GM19397 (cell line): ENCODE measurements at regions not wholly inside any gene's neighbourhood (a gene's known extent, or its start where the extent isn't known, plus 50 kb on each side); places are given as distances from the start of the nearest gene placed in this dataset.
A peak's percentile ranks its signal among the peaks of the same experiment; 100 is the strongest.
"Not testable (repeated sequence)": the region's sequence is repeated elsewhere in the genome, so short reads cannot be mapped to it uniquely, and the experiment has no call there.

Source experiments
- ATAC-seq: cut with Tn5 transposase; IDR thresholded peaks from one replicate; pipeline ENCODE4 v1.9.1; 2021; ENCODE audit warnings: mild to moderate bottlenecking, moderate library complexity; ENCODE audit not compliant: unreplicated experiment

DNA sequence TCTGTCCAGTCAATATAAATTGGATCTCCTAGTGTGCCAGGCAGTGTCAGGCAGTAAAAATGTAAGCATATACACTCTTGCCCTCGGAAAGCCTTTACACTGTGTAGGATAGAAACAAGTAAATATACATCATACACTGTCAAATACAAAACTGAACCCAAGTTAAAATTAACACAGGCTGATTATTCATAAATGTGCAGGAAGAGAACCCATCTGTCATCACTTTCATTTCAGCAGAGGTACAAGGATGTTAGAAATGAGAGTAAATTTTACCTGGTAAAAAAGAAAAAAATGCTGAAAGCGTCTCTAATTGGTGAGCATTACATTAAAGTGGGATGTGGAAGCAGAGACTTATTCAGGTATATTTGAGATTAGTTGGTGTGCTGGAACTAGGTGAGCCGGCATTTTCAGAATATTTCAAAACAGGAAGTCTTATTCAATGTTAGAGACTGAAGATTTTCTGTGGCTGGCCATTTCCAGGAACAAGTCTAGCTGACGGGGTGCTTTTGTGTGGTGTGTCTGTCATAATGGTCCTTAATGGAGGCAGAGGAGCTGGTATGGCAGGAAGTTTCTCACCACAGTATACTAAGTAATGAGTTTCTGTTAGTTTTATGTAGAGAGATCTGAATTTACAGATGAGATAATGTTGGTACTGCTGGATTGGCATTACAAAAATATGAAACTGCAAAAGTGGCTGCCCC is 192.6 kb downstream of the CASP12 start:
- peak; percentile 99 for ATAC-seq

DNA sequence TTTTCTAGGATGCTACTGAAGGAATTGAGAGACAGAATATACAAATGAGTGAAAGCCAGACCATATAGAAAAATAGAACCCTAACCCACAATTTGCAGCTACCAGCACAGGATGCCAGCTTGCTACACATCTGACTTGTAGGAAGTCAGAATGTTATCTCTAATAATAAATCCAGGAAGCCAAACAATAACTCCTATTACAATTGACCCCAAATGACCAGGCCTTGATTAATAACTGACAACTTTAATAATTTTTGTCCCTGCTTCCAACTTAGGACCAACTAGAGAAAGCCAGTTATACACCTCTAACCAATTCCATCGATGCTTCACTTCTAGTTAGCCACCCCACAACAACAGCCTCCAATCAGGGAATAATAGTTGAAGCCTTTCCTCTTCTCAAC is 193.4 kb downstream of the CASP12 start:
- ATAC-seq: no peak

DNA sequence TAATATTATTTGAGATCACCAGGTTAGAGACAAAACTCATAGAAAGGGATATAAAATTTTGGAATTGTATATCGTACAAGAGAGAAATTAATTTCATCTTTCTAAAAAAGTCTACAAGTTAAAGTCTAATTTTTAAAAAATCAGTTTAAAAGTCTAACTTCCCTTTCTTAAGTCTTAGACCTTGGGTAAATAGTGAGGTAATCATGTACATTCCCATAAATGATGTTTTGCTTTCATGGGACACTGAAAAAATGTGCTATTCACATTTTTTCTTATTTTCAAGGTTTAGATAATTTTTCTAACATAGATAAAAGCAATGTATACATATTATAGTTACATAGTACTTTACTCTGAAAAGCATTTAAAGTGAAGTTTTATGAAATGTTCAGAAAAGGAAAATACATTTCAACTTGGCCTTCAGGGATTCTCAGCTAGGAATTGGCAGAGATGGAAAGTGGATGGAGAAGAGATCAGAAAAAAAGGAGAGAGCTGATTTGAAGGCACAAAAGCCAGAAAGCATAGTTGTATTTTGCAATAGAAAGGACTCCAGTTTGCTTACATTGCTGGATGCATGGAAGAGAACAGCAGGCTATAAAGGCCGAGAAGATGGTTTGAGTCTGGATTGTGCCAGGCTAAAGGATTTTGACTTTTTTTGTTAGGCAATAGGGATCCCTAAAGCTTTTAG is 194.0 kb downstream of the CASP12 start:
- no peak for ATAC-seq

DNA sequence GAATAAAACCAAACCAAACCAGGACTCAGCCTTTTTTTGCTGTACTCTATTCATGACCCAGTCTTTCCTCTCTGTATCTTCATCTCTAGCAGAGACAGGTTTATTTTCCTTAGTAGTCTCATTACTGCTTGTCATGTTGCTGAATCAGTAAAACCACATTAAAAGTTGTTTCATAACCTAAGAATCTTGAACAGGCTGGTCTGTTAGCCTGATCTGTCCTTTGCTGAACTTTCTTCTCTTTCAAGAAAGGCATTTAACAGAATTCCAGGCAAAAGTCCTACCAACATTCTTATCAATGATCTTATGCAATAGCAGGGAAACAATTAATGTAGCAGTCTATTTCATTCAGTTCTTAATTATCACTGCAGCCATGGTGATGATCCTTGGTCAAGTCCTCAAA is 197.7 kb downstream of the CASP12 start:
- ATAC-seq: no peak

DNA sequence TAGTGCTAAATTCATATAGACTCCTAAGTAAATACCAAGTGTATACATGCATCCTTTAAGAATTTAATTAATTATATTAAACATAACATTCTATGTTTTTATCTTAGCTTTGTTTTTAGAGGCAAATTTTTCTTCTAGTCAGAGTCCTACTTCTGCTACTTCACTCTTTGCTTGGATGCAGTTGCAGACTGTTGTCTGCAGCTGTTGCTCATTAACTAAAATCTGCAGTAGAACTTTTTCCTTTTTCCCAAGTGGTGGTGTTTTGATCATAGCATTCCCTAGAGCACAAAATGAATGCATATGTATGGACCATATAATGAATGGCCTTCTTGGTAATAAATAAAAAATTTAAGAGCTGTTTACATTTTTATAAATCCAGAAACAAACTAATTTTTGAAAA is 198.3 kb downstream of the CASP12 start:
- ATAC-seq: no peak

- no peak for ATAC-seq
These were observed 203.2 kb downstream of the CASP12 start for GRCh38 chr11:104695065-104695463.

DNA sequence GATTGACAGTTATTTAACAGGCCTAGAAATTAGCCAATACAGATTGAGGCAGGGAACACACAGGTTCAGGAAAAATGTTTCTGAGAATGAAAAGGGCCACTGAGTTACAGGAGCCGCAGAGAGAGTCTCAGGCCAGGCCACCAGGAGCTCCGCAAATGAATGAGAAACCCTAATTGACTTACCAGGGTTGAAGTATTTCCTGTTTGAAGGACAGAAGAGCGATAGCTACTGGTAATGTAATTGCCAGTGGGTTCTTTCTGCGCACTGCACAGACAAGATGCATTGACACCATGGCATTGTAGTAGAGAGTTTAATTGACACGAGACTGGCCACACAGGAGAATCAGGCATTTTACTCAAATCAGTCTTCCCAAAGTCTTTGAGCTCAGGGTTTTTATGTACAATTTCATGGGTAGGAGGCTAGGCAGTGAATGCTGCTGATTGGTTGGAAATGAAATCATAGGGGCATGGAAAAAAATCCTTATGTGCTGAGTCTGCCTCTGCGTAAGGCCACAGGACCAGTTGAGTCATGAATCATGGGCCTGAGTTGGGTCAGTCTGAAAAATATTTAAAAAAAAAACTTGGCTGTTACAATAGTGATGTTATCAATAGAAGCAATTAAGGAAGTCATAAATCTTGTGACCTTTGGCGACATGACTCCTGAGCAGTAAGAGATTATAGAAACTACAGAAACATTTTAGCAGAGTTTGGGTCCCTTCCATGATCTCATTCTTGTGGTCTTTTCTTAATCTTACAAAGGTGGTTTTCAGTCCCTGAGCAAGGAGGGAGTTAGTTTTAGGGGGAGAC is 203.8 kb downstream of the CASP12 start:
- ATAC-seq: no peak

DNA sequence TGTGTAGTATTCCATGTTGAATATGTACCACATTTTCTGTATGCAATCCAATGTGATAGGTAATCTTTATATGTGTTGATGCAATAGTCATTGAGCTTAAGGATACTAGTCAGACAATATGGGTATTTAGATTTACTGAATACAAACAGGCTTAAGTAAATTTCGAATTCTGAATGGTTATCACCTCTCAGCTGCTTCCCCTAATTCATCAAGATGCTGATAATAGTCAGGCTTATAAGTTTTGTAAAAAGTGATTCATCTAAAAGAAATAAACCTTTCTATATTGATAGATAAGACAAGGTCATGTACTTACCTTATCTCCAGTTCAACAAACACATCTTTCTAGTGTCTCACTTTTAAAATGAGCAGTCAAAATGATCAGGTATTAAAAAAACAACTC is 205.5 kb downstream of the CASP12 start:
- ATAC-seq: no peak

DNA sequence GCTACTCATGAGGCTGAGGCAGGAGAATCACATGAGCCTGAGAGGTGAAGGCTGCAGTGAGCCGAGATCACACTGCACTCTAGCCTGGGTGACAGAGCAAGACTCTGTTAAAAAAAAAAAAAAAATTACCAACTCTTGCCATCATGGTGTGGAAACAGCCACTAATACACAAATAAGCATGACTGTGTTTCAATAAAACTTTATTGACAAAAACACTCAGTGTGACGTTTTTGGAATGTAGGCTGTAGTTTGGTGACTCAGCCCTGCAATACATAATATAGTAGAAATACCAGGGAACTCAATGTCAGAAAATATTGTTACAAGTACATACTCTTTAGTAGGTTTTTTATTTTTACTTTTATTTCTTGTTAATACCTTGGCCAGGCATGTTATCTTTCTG is 207.1 kb downstream of the CASP12 start:
- no peak for ATAC-seq

DNA sequence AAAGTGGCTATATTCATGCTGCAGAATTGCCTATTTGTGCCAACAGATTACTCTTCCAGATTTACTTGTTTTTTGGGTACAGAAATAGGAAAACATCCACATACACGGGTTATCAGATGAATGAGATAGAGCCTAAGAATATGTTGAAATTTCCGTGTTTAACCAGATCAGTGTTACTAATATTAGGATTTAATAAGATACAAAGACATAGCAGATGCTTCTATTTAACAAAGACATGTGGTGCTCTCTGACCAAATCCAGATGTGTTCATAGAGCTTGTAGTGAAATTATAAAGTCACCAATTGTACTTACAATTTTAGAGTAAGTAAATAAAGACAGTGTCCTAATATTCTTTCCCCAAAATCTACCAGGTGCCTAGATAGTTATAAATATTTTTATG is 208.0 kb downstream of the CASP12 start:
- no peak for ATAC-seq

- ATAC-seq: no peak
These were observed 209.5 kb downstream of the CASP12 start for GRCh38 chr11:104688731-104689130.

DNA sequence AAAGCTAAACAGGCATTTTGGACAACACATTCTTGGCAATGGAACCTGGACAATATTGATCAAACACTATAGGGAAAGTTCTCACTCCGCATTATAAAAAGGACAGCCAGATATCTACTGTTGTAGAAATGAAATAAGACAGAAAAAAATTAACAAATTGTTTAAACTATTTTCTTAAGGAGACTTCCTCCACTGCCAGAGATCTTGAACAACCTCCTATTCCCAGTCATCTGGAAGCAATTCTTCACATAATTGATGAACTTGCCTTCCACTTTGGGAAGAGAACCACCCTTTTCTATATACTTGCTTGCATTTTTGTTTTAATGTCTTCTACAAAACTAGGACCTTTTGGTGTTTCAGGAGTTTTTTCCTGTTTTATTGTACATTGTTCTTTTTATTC is 216.1 kb downstream of the CASP12 start:
- no peak for ATAC-seq

DNA sequence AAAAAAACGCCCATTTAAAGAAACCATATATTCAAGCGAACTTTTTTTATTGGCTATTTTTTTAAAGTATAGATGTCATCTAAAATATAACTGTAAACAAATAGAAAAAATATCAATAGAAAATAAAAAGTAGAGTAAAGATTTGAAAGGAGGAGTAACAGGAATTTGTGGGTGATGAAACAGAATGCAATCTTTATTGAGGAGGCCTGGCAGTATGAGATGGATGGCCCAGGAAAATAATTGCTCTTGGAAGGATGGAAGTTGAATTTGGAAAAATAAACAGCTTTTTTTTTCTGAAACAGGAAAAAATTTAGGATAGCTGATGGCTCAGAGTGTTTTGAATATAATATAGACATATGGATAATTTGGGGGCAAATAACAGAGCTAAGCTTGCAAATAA is 219.0 kb downstream of the CASP12 start:
- no peak for ATAC-seq

- ATAC-seq: no peak
These were observed 219.9 kb downstream of the CASP12 start for GRCh38 chr11:104678408-104678807.

DNA sequence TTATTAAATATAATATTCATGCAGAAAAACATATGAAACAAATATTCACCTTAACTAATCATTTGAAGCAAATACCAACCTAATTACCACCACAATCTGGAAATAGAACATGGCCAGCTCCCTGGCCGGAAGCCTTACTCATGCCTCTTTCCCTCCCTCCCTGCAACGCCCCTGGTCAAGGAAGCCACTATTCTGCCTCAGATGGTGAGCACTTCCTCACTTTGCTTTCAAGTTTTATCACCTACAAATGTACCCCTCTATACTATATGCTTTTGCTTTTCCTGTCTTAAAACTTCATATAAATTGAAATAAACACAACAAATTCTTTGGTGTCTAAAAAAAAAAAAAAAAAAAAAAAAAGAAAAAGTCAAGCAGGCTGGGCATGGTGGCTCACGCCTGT is 221.2 kb downstream of the CASP12 start:
- ATAC-seq: not testable (repeated sequence)

DNA sequence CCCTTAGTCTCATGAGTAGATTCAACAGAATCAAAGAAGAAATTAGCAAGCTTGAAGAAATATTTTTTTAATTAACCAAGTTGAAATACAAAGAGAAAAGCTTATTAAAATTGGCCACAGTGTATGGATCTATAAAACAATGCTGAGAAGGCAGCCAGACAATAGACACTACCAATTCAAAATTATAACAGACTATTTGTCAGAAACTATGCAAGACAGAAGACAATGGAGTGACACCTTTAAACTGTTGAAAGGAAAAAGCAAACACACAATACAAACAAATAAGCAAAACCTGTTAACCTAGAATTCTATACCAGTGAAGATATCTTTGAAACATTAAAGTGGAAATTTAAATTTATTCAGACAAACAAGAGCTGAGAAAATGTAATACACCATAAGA is 225.4 kb downstream of the CASP12 start:
- no peak for ATAC-seq

DNA sequence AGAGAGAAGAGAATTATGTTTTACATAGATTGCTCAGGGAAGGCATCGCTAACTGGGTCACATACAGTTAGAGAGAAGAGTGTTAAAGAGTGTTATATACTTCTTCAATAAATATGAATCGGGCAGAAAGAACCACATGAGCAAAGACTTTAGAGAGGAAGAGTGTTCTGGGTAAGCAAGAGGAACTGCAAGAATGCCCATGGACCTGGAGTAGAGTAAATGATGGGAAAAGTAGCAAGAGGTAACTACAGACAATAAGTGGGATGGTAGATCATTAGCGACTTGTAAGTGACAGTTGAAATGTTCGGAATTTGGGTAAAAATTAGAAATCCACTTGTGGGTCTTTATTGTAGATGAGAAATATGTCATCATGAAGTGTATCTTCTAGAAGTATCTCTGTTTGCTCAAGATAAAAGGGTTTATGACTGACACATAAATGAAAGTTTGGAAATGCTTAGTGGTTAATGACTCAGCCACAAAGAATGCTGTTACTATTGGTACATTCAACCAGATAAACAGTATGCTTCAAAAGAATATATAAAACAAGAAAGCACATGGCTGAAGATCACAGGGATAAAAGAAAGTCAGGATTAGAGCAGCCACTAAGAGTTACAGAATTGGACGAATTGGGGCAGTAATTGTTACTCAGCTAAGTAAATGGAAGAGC is 229.3 kb downstream of the CASP12 start:
- no peak for ATAC-seq

- ATAC-seq: no peak
These were observed 231.6 kb downstream of the CASP12 start for GRCh38 chr11:104666624-104667023.

- ATAC-seq: no peak
These were observed 232.6 kb downstream of the CASP12 start for GRCh38 chr11:104665641-104666040.

GRCh38 chr11:104663190-104664140 is 234.8 kb downstream of the CASP12 start:
- ATAC-seq: no peak
